Erythroblast (primary cell): ENCODE measurements at regions not wholly inside any gene's neighbourhood (a gene's known extent, or its start where the extent isn't known, plus 50 kb on each side); places are given as distances from the start of the nearest gene placed in this dataset.

Source experiments
- GATA1 ChIP-seq: IDR thresholded peaks from 2 replicates; pipeline ENCODE4 v1.6.1; 2011; ENCODE audit warnings: low read depth, mild to moderate bottlenecking, control low read depth, low read length, moderate library complexity
- POLR2A ChIP-seq: IDR thresholded peaks from 2 replicates; pipeline ENCODE4 v1.6.1; 2011; ENCODE audit warnings: mild to moderate bottlenecking, low read length

GRCh38 chr10:64503429-64503828 lies 982.2 kb downstream of the REEP3 start:
- TF ChIP-seq POLR2A (no peak), GATA1 (no peak)
